HepG2 (cell line): ENCODE measurements at regions not wholly inside any gene's neighbourhood (a gene's known extent, or its start where the extent isn't known, plus 50 kb on each side); places are given as distances from the start of the nearest gene placed in this dataset.

Experiments
- ARID2 ChIP-seq: sonication (generic); formaldehyde crosslinking; IDR thresholded peaks from 2 replicates; pipeline ENCODE4 v1.8.1; 2022; ENCODE audit warnings: mild to moderate bottlenecking, missing genetic modification reagents, borderline replicate concordance
- ASH2L ChIP-seq: fragments of 300-600, 200-600 bp; sonication (generic); IDR thresholded peaks from 2 replicates; pipeline ENCODE4 v1.7.0; 2017; ENCODE audit warnings: low read depth, mild to moderate bottlenecking, moderate library complexity, mixed read lengths, low read length; ENCODE audit not compliant: insufficient read length
- FOXO1 ChIP-seq: sonication (generic); formaldehyde crosslinking; IDR thresholded peaks from 2 replicates; pipeline ENCODE4 v1.4.0; 2020; ENCODE audit warnings: missing genetic modification reagents
- JUN ChIP-seq: sonication (generic); formaldehyde crosslinking; IDR thresholded peaks from 2 replicates; pipeline ENCODE4 v1.4.0; 2020; ENCODE audit warnings: mild to moderate bottlenecking, missing genetic modification reagents
- MXD4 ChIP-seq: IDR thresholded peaks from 2 replicates; pipeline ENCODE4 v1.6.1; 2016; ENCODE audit warnings: mild to moderate bottlenecking, missing biosample characterization, missing genetic modification reagents
- MXI1 ChIP-seq: IDR thresholded peaks from 3 replicates; pipeline ENCODE4 v1.6.1; 2012; ENCODE audit warnings: low read depth, low read length, inconsistent platforms, borderline replicate concordance
- NKX3-1 ChIP-seq: sonication (generic); formaldehyde crosslinking; IDR thresholded peaks from 2 replicates; pipeline ENCODE4 v1.5.0; 2020; ENCODE audit warnings: missing genetic modification reagents
- NR3C1 ChIP-seq: sonication (generic); formaldehyde crosslinking; IDR thresholded peaks from 2 replicates; pipeline ENCODE4 v1.4.0; 2020; ENCODE audit warnings: missing genetic modification reagents
- RORA ChIP-seq: sonication (generic); formaldehyde crosslinking; IDR thresholded peaks from 2 replicates; pipeline ENCODE4 v1.5.0; 2020; ENCODE audit warnings: mild to moderate bottlenecking, missing genetic modification reagents, moderate library complexity
- SNAPC5 ChIP-seq: sonication (generic); formaldehyde crosslinking; IDR thresholded peaks from 2 replicates; pipeline ENCODE4 v1.8.1; 2023; ENCODE audit warnings: mild to moderate bottlenecking, missing genetic modification reagents, borderline replicate concordance
- SOX13 ChIP-seq, 3 experiments: fragments of 450-650 bp in 1 of 3; sonication (generic) in 1 of 3; formaldehyde crosslinking in 1 of 3; IDR thresholded peaks in 2 of 3; conservative IDR thresholded peaks in 1 of 3; 2 replicates each; pipeline versions ENCODE4 v1.5.0 to v1.6.1; 2016 to 2020; ENCODE audit warnings: antibody characterized with exemption in 1 of 3, mild to moderate bottlenecking in 1 of 3, missing compliant biosample characterization in 1 of 3, missing genetic modification reagents in 1 of 3, moderate library complexity in 1 of 3
- STAG1 ChIP-seq: sonication (generic); formaldehyde crosslinking; IDR thresholded peaks from 2 replicates; pipeline ENCODE4 v1.4.0; 2020; ENCODE audit warnings: missing genetic modification reagents
- TCF7L2 ChIP-seq: IDR thresholded peaks from 2 replicates; pipeline ENCODE4 v1.6.1; 2011; ENCODE audit warnings: mild to moderate bottlenecking, low read depth, low read length, moderate library complexity
- TRIM24 ChIP-seq: sonication (generic); formaldehyde crosslinking; IDR thresholded peaks from 2 replicates; pipeline ENCODE4 v1.8.0; 2022; ENCODE audit warnings: mild to moderate bottlenecking, missing genetic modification reagents
- ZFAT ChIP-seq: sonication (generic); formaldehyde crosslinking; conservative IDR thresholded peaks from 2 replicates; pipeline ENCODE4 v1.8.1; 2023; ENCODE audit warnings: missing genetic modification reagents, inconsistent platforms
- ZKSCAN5 ChIP-seq: sonication (generic); formaldehyde crosslinking; IDR thresholded peaks from 2 replicates; pipeline ENCODE4 v1.5.1; 2020; ENCODE audit warnings: mild to moderate bottlenecking, missing genetic modification reagents
- ZMYM3 ChIP-seq: sonication (generic); formaldehyde crosslinking; IDR thresholded peaks from 2 replicates; pipeline ENCODE4 v1.5.1; 2020; ENCODE audit warnings: mild to moderate bottlenecking, missing genetic modification reagents
- ZNF331 ChIP-seq: sonication (generic); formaldehyde crosslinking; IDR thresholded peaks from 2 replicates; pipeline ENCODE4 v1.4.0; 2020; ENCODE audit warnings: missing genetic modification reagents
- ZNF354B ChIP-seq: sonication (generic); formaldehyde crosslinking; IDR thresholded peaks from 2 replicates; pipeline ENCODE4 v1.8.0; 2022; ENCODE audit warnings: mild to moderate bottlenecking, missing genetic modification reagents
- ZNF367 ChIP-seq: sonication (generic); formaldehyde crosslinking; IDR thresholded peaks from 2 replicates; pipeline ENCODE4 v1.4.0; 2020; ENCODE audit warnings: missing genetic modification reagents, borderline replicate concordance
- ZNF564 ChIP-seq: sonication (generic); formaldehyde crosslinking; IDR thresholded peaks from 2 replicates; pipeline ENCODE4 v1.8.1; 2023; ENCODE audit warnings: mild to moderate bottlenecking, missing genetic modification reagents
- ZNF615 ChIP-seq: sonication (generic); formaldehyde crosslinking; IDR thresholded peaks from 2 replicates; pipeline ENCODE4 v1.5.0; 2020; ENCODE audit warnings: mild to moderate bottlenecking, missing genetic modification reagents, borderline replicate concordance
- ZNF713 ChIP-seq: sonication (generic); formaldehyde crosslinking; IDR thresholded peaks from 2 replicates; pipeline ENCODE4 v1.4.0; 2020; ENCODE audit warnings: mild to moderate bottlenecking, missing genetic modification reagents
- ZNF749 ChIP-seq: sonication (generic); formaldehyde crosslinking; IDR thresholded peaks from 2 replicates; pipeline ENCODE4 v1.8.0; 2022; ENCODE audit warnings: mild to moderate bottlenecking, missing genetic modification reagents, moderate library complexity, borderline replicate concordance
- ZNF768 ChIP-seq: sonication (generic); formaldehyde crosslinking; IDR thresholded peaks from 2 replicates; pipeline ENCODE4 v1.4.0; 2020; ENCODE audit warnings: missing genetic modification reagents
- ZSCAN21 ChIP-seq: sonication (generic); formaldehyde crosslinking; IDR thresholded peaks from 2 replicates; pipeline ENCODE4 v1.8.0; 2022; ENCODE audit warnings: mild to moderate bottlenecking, missing genetic modification reagents, moderate library complexity, borderline replicate concordance
- TF ChIP-seq, protein P1 (sequence below): sonication (generic); formaldehyde crosslinking; IDR thresholded peaks from 2 replicates; pipeline ENCODE4 v1.4.0; 2020; ENCODE audit warnings: mild to moderate bottlenecking, missing genetic modification reagents
- TF ChIP-seq, protein P2 (sequence below): sonication (generic); formaldehyde crosslinking; IDR thresholded peaks from 2 replicates; pipeline ENCODE4 v1.4.0; 2020; ENCODE audit warnings: missing genetic modification reagents
- TF ChIP-seq, protein P3 (sequence below): sonication (generic); IDR thresholded peaks from 2 replicates; pipeline ENCODE4 v1.6.1; 2016; ENCODE audit warnings: low read depth, borderline replicate concordance

DNA sequence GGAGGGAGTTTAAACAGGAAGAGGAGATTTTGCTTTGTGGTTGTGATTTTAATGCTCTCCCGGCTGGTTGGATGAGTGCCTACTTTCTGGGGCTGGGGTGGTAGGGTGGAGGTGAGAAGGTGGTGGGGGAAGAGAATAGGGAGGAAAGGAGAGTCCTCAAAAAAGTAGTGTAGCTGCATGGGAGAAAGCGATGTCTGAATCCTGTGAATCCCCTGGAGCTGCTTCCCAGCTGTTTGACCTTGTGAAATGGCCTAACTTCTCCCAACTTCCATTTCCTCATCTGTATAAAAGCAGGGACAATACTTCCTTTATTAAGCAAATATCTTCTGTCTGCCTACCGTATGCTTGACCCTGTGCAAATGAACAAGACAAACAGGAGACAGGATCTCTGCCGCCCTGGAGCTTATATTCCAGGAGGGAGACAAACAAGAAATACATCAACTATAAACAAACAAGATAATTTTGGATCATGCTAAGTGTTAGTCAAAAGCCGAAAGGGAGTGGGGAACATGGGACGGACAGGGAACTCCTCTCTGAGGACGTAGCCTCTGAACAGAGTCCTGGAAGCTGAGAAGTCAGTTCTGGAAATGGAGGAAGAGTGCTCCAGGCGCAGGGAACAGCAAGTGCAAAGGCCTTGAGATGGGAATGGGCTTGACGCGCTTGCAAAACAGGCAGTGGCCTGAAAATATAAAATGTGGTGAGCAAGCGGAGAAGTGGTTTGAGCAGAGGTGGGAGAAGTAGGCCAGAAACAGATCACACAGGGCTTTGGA is 103.5 kb downstream of the SPRY4 start (continued):
- TF ChIP-seq ZNF615 (CRISPR knock-in tag) = no peak
- 0 out of 2 replicates have a peak, but pooled peaks have one; percentile 9 for TF ChIP-seq ZNF331
- TF ChIP-seq, protein P1, sequence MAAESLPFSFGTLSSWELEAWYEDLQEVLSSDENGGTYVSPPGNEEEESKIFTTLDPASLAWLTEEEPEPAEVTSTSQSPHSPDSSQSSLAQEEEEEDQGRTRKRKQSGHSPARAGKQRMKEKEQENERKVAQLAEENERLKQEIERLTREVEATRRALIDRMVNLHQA (CRISPR knock-in tag) = no peak
- no peak for TF ChIP-seq ZSCAN21 (CRISPR knock-in tag)
- no peak for TF ChIP-seq ASH2L
- TF ChIP-seq STAG1 (CRISPR knock-in tag) = 0 out of 2 replicates have a peak, but pooled peaks have one; percentile 1
- TF ChIP-seq ZMYM3 (CRISPR knock-in tag) = peak; percentile 63
- TF ChIP-seq ZNF367 (CRISPR knock-in tag) = no peak
- no peak for TF ChIP-seq ZNF564 (CRISPR knock-in tag)
- no peak for TF ChIP-seq NKX3-1
- TF ChIP-seq ZFAT = no peak
- TF ChIP-seq, protein P2, sequence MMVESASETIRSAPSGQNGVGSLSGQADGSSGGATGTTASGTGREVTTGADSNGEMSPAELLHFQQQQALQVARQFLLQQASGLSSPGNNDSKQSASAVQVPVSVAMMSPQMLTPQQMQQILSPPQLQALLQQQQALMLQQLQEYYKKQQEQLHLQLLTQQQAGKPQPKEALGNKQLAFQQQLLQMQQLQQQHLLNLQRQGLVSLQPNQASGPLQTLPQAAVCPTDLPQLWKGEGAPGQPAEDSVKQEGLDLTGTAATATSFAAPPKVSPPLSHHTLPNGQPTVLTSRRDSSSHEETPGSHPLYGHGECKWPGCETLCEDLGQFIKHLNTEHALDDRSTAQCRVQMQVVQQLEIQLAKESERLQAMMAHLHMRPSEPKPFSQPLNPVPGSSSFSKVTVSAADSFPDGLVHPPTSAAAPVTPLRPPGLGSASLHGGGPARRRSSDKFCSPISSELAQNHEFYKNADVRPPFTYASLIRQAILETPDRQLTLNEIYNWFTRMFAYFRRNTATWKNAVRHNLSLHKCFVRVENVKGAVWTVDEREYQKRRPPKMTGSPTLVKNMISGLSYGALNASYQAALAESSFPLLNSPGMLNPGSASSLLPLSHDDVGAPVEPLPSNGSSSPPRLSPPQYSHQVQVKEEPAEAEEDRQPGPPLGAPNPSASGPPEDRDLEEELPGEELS (CRISPR knock-in tag) = peak; percentile 87
- TF ChIP-seq ARID2 (CRISPR knock-in tag) = no peak
- TF ChIP-seq ZNF749 = no peak
- TF ChIP-seq JUN (CRISPR knock-in tag) = no peak
- TF ChIP-seq MXD4 (CRISPR knock-in tag) = no peak
- TF ChIP-seq NR3C1 (CRISPR knock-in tag) = no peak
- no peak for TF ChIP-seq TRIM24
- TF ChIP-seq ZNF768 = no peak
- no peak for TF ChIP-seq SNAPC5 (CRISPR knock-in tag)
- no peak for TF ChIP-seq FOXO1 (CRISPR knock-in tag)
- TF ChIP-seq SOX13 (IDR thresholded peaks at IDR 0.05) = 0 out of 2 replicates have a peak, but pooled peaks have one; percentile 14
- TF ChIP-seq SOX13 (CRISPR knock-in tag; conservative IDR thresholded peaks at IDR 0.05 in 1 of 2, IDR thresholded peaks at IDR 0.05 in 1 of 2) = peak in 1 of 2 experiments; percentile 51; a peak in 1 of 4 replicates
- no peak for TF ChIP-seq ZNF354B (CRISPR knock-in tag)
- no peak for TF ChIP-seq RORA
- no peak for TF ChIP-seq MXI1
- TF ChIP-seq TCF7L2 = no peak
- TF ChIP-seq ZKSCAN5 = no peak
- no peak for TF ChIP-seq ZNF713 (CRISPR knock-in tag)
- TF ChIP-seq, protein P3, sequence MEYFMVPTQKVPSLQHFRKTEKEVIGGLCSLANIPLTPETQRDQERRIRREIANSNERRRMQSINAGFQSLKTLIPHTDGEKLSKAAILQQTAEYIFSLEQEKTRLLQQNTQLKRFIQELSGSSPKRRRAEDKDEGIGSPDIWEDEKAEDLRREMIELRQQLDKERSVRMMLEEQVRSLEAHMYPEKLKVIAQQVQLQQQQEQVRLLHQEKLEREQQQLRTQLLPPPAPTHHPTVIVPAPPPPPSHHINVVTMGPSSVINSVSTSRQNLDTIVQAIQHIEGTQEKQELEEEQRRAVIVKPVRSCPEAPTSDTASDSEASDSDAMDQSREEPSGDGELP = peak; percentile 61; the same call in 1 of the 2 replicates
